GM18505 (cell line): ENCODE measurements at regions not wholly inside any gene's neighbourhood (a gene's known extent, or its start where the extent isn't known, plus 50 kb on each side); places are given as distances from the start of the nearest gene placed in this dataset.
"Not testable (repeated sequence)": the region's sequence is repeated elsewhere in the genome, so short reads cannot be mapped to it uniquely, and the experiment has no call there.

Experiments used
- ATAC-seq: cut with Tn5 transposase; IDR thresholded peaks from one replicate; pipeline ENCODE4 v1.9.1; 2021; ENCODE audit not compliant: unreplicated experiment
- POLR2A ChIP-seq: IDR thresholded peaks from 4 replicates; pipeline ENCODE4 v1.6.1; 2011; ENCODE audit warnings: borderline replicate concordance; ENCODE audit not compliant: insufficient read depth, insufficient read length; ENCODE audit errors: extremely low read depth

DNA sequence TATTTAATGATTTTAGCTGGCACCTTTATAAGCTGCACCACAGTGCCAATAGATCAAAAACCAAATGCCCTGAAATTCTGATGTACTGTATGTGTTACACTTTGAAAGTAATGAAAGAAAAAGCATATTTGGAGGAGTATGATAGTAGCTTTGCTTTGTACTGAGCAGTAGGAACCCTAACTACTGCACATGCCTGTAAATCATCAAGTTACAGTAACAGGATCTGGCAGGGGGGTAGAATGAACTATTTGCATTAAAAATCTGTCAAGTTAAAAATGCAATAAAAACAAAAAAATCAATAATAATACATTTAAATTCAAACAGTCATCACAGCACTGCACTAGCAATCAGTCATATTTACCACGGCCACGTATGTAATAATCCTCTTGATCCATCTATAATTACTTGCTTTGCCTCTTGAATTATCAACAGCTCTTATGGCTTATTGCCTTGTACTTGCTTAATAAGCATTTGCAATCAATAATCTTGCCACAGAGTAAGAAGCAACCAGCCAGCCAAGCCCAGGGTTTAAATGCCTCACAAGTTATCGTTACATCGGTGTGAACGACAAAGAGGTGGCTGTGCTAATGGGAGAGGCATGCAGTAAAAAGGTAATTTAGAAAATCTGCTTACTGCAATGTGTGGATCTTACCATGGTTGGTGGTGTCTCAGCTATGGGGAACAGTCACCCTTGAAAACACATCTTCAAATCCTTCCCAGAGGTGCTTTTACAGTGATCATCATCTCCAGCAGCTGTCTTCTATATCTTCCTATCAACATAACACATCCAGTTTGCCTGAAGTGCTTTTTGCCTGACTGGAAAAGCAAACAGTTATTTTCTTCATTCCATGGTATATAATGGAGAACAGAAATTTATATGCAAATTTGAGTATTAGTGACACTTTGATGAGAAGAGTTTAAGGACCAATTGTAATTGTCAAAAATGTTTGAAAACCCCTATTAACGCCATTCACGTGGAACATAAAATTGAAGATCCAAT, 1812.1 kb upstream of the ADGRL3 start:
- TF ChIP-seq POLR2A, result no peak
- ATAC-seq, result no peak

DNA sequence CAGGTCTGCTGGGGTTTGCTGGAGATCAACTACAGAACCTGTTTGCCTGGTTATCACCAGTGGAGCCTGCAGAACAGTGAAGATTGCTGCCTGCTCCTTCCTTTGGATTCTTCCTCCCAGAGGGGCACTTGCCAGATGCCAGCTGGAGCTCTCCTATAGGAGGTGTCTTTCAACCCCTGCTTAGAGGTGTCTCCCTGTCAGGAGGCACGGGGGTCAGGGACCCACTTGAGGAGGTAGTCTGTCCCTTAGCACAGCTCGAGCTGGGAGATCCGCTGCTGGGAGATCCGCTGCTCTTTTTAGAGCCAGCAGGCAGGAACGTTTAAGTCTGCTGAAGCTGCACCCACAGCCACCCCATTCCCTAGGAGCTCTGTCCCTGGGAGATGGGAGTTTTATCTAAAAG, 1806.3 kb upstream of the ADGRL3 start:
- TF ChIP-seq POLR2A, result no peak
- ATAC-seq, result no peak

DNA sequence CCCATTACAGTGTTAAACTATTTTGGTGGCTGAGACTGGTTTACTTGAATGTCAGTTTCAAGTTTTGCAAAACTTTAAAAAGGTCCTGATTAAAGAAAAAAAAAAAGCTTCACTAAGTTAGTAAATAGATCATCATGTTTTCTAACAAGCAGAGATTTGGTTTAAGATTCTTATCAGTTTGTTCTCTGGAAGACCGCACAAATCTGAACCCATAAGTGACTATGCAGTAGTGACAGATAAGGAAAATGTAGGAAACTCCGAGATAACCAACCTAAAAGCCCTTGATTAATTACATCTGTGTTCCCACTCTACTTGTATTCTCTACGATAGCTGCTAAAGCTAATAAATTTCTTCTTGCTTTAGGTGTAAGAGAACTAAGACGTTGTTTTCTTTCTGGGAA, 1799.8 kb upstream of the ADGRL3 start:
- no peak for TF ChIP-seq POLR2A

DNA sequence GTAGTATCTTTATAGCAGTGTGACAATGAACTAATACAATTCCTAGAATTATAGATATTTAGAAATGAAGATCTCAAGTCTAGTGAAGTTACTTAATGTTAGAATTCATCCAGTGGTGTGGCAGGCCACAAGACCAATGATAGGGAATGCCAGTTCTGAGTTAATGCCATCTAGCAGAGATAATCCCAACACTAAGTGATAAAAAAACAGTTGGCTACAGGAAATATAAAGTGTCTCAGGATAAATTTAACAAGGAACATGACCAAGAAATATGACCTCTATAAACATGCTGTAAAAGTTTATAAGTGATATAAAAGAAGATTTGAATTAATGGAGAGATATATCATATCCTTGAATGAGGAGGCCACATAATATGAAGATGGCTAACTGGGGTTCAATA, 1790.5 kb upstream of the ADGRL3 start:
- TF ChIP-seq POLR2A, result no peak
- no peak for ATAC-seq

More for the DNA sequence above, 1799.8 kb upstream of the ADGRL3 start:
- ATAC-seq, result no peak

DNA sequence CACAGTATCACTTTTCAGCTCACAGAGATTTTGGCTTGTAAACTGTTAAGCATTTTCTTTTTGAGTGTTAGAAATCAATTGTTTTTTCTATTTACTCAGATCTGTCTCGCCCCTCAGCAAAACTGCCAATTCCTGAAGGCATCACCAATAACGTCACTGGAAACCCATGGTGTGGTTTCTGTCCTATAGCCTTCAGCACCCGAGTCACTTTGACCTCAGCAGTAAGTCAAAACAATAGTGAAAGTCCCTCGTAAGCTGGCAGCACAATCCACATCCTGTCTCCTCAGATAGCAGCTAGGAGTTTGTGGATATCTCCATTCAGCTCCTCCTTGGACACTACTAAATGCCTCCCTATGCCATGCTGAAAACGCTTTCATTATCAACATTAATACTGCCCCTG, 1787.4 kb upstream of the ADGRL3 start:
- no peak for ATAC-seq
- TF ChIP-seq POLR2A, result no peak

DNA sequence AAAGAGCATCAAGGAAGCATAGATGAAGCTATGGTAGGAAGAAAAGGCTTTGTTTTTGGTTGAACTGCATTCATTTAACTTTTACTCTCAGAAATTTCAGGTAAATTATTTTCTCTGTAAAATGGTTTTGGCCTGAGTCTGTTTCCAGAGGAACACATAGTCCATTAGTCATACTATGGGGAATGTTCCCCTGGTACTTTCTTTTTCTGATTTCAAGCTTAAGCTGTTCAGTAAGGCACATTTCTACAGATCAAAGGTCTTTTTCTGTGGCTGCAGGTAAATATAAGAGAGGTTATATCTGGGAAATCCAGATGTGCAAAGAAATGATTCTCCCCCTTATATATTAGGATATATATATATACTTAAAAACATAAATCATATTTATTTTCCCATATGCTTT, 1744.4 kb upstream of the ADGRL3 start:
- no peak for ATAC-seq

DNA sequence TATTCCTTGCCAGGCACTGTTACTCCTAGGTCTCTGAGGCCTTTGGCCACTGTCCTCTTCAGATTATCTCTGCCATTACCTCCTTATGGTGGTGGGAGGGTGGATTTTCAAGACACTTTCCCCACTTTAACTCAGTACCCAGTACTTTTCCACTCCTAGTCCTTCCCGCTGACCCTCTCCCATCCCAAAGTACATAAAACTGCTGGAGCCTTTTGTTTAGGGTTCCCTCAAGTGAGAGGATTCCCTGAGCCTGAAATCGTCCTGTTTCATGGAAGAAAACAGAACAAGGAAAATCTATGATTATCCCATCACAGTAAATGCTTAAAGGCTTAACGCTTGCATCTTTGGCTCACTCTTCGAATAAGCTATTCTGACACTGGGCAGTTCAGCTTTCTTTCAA, 1742.5 kb upstream of the ADGRL3 start:
- ATAC-seq, result no peak
- TF ChIP-seq POLR2A, result no peak

More for the DNA sequence above, 1744.4 kb upstream of the ADGRL3 start:
- no peak for TF ChIP-seq POLR2A

DNA sequence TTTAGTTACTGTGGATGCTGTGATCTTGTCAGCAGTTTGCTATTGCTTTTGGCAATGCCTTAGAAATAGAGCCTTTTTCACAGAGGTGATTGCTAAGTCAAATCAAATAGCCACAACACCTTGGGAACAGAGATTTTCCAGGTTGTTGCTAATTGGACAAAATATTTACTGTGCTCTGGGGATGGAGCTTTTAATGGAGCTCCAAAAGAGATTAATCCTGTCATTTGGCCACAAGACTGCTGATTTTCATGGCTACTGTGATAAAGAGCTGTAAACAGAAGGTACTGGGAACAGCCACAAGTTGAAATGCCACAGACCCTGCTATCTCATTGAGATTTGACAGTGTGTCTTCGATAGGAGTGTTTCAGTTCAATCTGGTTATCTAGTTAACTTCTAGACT, 1715.2 kb upstream of the ADGRL3 start:
- no peak for TF ChIP-seq POLR2A
- no peak for ATAC-seq

DNA sequence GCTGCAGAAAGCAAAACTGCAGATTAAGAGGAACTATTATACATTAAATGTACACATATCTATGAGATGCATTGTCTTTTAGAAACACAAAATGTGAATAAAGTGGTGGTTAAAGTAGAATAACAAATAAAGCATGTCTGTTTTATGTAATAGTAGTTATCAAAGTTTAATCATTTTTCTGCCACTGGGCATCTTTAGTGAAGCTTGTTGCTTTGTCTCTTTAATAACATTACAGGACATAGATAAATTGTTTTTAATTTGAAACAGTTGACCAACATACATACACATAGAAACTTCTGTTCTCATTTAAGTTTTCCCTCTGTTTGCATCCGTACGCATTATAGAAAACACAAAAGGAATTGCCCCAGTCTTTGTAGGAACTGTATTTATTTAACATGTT, 1700.0 kb upstream of the ADGRL3 start:
- TF ChIP-seq POLR2A, result no peak

DNA sequence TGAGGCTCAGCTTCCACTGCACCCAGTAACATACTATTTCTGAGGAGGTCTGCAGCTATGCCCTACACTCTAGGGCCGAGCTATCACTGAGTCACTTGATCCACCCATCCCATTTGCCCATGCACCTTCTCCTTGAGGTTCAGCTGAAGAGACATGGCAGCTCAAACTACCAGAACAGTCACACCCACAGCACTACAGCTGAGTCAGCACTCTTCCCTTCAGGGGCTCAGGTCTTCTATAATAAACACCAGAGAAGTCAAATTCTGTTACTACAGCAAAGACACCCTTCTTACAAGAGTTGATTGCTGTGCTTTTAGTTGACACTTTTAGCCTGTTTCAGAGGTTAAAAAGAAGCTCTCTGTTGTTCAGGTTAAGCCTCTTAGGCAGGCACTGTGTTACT, 1696.4 kb upstream of the ADGRL3 start:
- no peak for ATAC-seq

More for the DNA sequence above, 1700.0 kb upstream of the ADGRL3 start:
- no peak for ATAC-seq

DNA sequence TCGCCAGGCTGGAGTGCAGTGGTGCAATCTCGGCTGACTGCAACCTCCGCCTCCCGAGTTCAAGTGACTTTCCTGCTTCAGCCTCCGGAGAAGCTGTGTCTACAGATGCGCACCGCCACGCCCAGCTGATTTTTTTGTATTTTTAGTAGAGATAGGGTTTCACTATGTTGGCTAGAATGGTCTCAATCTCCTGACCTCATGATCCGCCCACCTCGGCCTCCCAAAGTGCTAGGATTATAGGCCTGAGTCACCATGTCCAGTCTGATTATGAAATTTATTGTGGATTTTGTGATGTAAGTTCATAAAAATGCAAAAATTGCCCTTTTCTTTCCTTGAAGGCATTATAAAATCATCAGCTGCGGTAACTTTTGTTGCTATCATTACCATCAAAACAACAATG, 1688.3 kb upstream of the ADGRL3 start:
- ATAC-seq, result not testable (repeated sequence)

More for the DNA sequence above, 1696.4 kb upstream of the ADGRL3 start:
- TF ChIP-seq POLR2A, result no peak

DNA sequence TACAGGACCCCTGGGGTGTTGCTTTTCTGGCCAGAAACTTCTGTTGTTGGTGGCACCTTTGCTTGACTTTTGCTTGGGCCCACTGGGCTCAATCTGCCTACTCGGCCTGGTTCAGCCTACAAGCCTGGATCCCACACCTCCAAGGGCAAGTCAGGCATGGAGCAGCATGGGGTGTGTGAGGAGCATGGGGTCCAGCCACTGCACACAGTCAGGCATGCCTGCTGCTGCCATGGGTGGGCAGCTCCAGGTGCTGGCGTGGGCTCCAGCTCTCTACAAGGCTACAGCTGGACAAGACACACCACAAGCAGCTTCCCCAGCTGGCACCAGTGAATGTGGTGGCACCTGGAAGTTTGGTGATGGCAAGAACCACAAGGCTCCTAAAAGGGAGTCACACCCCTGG, 1683.1 kb upstream of the ADGRL3 start:
- no peak for TF ChIP-seq POLR2A
- ATAC-seq, result no peak

DNA sequence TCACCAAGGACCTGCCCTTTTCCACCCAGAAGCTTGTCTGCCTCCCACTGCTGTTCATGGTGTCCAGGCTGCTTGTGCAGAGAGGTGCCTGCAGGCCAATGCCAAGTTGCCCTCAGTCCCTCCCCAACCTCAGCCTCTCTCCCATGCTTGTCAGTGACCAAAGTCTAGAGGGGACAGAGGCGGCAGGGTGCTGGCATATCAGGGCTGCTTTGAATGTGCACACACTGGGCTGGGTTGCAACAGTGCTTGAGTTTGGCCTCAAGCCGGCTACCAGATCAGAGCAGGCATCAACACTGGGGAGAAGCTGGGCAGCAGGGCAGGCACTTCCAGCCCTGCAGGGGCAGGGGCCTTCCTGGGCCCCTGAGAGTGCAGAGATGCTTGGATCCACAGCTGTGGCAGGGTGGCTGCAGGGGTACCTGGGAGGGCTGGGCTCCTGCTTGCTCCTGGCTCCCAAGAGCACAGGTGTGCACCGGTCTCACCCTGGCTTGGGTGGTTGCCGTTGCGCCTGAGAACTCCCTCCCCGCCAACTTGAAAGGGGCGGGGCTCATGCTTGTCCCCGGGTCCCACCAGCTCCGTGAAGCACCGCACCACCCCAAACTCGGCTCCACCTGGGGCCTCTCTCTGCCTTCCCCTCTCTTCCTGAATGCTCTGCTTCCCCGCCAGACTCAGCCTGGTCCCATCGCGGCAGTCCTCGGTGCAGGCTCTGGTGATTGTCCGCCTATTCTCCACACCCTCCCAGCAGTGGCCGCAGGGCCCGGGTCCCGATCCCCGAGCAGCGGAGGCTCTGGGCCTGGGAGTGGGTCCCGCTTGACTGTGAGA, 1681.9 kb upstream of the ADGRL3 start:
- no peak for ATAC-seq
- TF ChIP-seq POLR2A, result no peak

DNA sequence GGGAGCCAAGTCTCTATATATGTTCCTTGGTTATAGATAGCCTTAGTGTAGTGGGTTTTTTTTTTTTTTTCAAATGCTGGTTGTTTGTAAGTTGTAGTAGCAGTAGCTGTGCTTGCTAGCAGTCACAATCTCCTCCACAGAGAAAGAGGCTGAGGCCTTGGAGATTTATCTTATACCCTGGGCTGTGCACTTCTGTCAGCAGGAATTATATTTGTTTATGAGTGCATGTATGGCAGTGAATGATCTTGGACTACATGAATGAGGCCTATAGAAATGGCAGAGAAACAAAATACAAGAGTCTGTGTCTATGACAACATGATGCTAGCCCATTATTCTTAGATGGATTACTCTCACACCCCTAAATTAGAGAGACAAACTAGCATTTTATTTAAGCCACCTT, 1674.2 kb upstream of the ADGRL3 start:
- no peak for TF ChIP-seq POLR2A
- no peak for ATAC-seq
